Mesendoderm (in vitro differentiated cells): ENCODE measurements at regions not wholly inside any gene's neighbourhood (a gene's known extent, or its start where the extent isn't known, plus 50 kb on each side); places are given as distances from the start of the nearest gene placed in this dataset. TPM values are rescaled to one million over a fixed set of nuclear protein-coding genes. Genes with fewer than 3 reads are reported as not detected.
"Not testable (repeated sequence)": the region's sequence is repeated elsewhere in the genome, so short reads cannot be mapped to it uniquely, and the experiment has no call there.

ENCODE experiments used
- DNase-seq: peaks from one replicate; pipeline ENCODE4 v3.0.0; 2013
- H2AK5ac ChIP-seq: 2 replicates; pipeline ENCODE4 v1.6.1; 2013; ENCODE audit warnings: low read length, inconsistent platforms
- H2BK120ac ChIP-seq: 2 replicates; pipeline ENCODE4 v1.6.1; 2013; ENCODE audit warnings: low read depth, mild to moderate bottlenecking, low read length, moderate library complexity, mixed read lengths
- H2BK15ac ChIP-seq: replicated peaks from 2 replicates; pipeline ENCODE4 v1.6.1; 2013; ENCODE audit warnings: low read depth, mild to moderate bottlenecking, moderate library complexity
- H2BK5ac ChIP-seq: 2 replicates; pipeline ENCODE4 v1.6.1; 2013; ENCODE audit warnings: low read length, inconsistent platforms
- H3K18ac ChIP-seq: 2 replicates; pipeline ENCODE4 v1.6.1; 2013; ENCODE audit warnings: mild to moderate bottlenecking, low read length, mixed read lengths
- H3K23ac ChIP-seq: one replicate; pipeline ENCODE4 v1.6.1; 2013; ENCODE audit warnings: low read length
- H3K27ac ChIP-seq: 2 replicates; pipeline ENCODE4 v1.5.1; 2013; ENCODE audit warnings: low read depth, mild to moderate bottlenecking, inconsistent platforms, low read length, moderate library complexity
- H3K27me3 ChIP-seq: 2 replicates; pipeline ENCODE4 v1.6.1; 2013; ENCODE audit warnings: low read length, control low read depth, mild to moderate bottlenecking, inconsistent platforms; ENCODE audit not compliant: insufficient read depth, poor library complexity
- H3K36me3 ChIP-seq: 2 replicates; pipeline ENCODE4 v1.6.1; 2013; ENCODE audit warnings: low read length, inconsistent platforms; ENCODE audit not compliant: control insufficient read depth, insufficient read depth
- H3K4ac ChIP-seq: one replicate; pipeline ENCODE4 v1.6.1; 2013; ENCODE audit warnings: low read depth, mild to moderate bottlenecking, low read length, moderate library complexity
- H3K4me1 ChIP-seq: 2 replicates; pipeline ENCODE4 v1.6.1; 2013; ENCODE audit warnings: low read depth, low read length, inconsistent platforms; ENCODE audit not compliant: control insufficient read depth
- H3K4me2 ChIP-seq: 2 replicates; pipeline ENCODE4 v1.6.1; 2013; ENCODE audit warnings: low read length
- H3K4me3 ChIP-seq: 2 replicates; pipeline ENCODE4 v1.5.1; 2013; ENCODE audit warnings: mild to moderate bottlenecking, low read length
- H3K56ac ChIP-seq: one replicate; pipeline ENCODE4 v1.6.1; 2013; ENCODE audit warnings: low read length
- H3K79me1 ChIP-seq: 2 replicates; pipeline ENCODE4 v1.6.1; 2013; ENCODE audit warnings: low read length, inconsistent platforms
- H3K79me2 ChIP-seq: 2 replicates; pipeline ENCODE4 v1.6.1; 2013; ENCODE audit warnings: mild to moderate bottlenecking, low read length; ENCODE audit not compliant: control insufficient read depth, insufficient read depth
- H3K9ac ChIP-seq: 2 replicates; pipeline ENCODE4 v1.6.1; 2013; ENCODE audit warnings: low read length, inconsistent platforms
- H4K5ac ChIP-seq: one replicate; pipeline ENCODE4 v1.6.1; 2013; ENCODE audit warnings: low read length
- H4K8ac ChIP-seq: one replicate; pipeline ENCODE4 v1.6.1; 2013; ENCODE audit warnings: low read depth, mild to moderate bottlenecking, control low read depth, low read length, moderate library complexity
- WGBS: extraction: QIAGEN DNeasy Blood & Tissue Kit; methylation state at CpG from one replicate; pipeline ENCODE4 v1.1.7; 2013; ENCODE audit warnings: low lambda C conversion rate, missing lambda C conversion rate; ENCODE audit not compliant: insufficient coverage; ENCODE audit errors: extremely low coverage; 5-methylcytosine and 5-hydroxymethylcytosine counted together
- small RNA-seq: library from polyadenylated mRNA; stranded (forward); fragments of <200 nt; extraction: miRNeasy Mini kit (QIAGEN cat#:217004); gene quantifications from one replicate; pipeline ENCODE3, GENCODE V24; 2013; ENCODE audit not compliant: insufficient read depth

DNA sequence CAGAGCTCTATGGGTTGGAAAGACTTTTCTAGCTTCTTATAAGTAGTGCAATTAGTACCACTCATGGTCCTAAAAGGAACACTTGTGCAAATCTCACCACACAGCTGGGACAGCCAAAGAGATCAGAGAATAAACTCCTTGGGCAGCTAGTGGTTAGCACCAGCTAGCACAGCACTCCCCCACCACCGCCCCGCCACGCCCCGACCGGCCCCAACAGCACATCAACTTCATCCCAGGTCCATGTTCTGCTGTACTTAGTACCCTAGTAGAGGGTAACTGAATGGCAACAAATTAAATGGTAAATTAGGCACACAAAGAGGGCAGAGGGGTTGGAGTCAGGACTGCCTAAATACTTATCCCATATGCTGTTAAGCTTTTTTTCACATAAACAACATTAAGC is 118.3 kb upstream of the NPAP1 start:
- not testable (repeated sequence) for DNase-seq, H2BK5ac ChIP-seq, H3K27ac ChIP-seq, H2AK5ac ChIP-seq, H3K4me3 ChIP-seq, H3K79me1 ChIP-seq, H3K18ac ChIP-seq, H3K4ac ChIP-seq, H4K8ac ChIP-seq, H3K27me3 ChIP-seq, H3K4me2 ChIP-seq, H3K4me1 ChIP-seq, H4K5ac ChIP-seq, H2BK15ac ChIP-seq, H3K79me2 ChIP-seq, H3K36me3 ChIP-seq, H3K23ac ChIP-seq, H3K56ac ChIP-seq, H2BK120ac ChIP-seq, H3K9ac ChIP-seq
- WGBS, result no CpG with 5 or more reads among the region's 5 CpGs

DNA sequence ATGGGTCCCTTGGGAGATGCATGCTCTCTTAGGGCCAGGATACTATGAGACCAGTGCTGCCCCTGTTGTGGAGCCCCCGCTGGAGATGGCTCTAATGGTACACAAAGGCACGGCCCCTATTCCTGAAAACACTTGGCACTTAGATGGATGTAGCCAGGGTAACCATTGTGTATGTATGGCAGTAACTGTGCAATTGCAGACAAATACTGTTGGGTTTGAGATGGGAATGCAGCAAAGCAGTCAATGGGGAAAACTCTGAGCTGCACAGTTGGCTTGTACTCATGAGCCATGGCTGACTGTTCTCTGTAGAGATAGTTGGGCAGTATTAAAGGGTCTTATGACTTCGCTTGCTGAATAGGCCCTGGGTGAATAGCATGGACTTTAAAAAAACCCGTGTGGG is 67.9 kb upstream of the NPAP1 start:
- H3K36me3 ChIP-seq, result no peaks in the 10 kb centered on the region
- no peak overlapping the region for H2BK120ac ChIP-seq
- no peak overlapping the region for H3K56ac ChIP-seq
- no peak overlapping the region for H3K23ac ChIP-seq
- no peak overlapping the region for H3K9ac ChIP-seq
- H3K4me2 ChIP-seq, result no peak overlapping the region
- H3K79me1 ChIP-seq, result no peaks in the 10 kb centered on the region
- H3K79me2 ChIP-seq, result no peaks in the 10 kb centered on the region
- H3K4me1 ChIP-seq, result no peaks in the 10 kb centered on the region
- no peak overlapping the region for H4K5ac ChIP-seq
- H2BK5ac ChIP-seq, result no peak overlapping the region
- no peak overlapping the region for H3K18ac ChIP-seq
- H3K4ac ChIP-seq, result no peak overlapping the region
- H4K8ac ChIP-seq, result no peak overlapping the region
- DNase-seq, result no peak
- no peak overlapping the region for H3K4me3 ChIP-seq
- H2AK5ac ChIP-seq, result no peak overlapping the region
- H3K27ac ChIP-seq, result no peak overlapping the region
- H3K27me3 ChIP-seq, result no peaks in the 10 kb centered on the region
- WGBS, result no CpG with 5 or more reads among the region's 4 CpGs
- H2BK15ac ChIP-seq, result no peak overlapping the region

DNA sequence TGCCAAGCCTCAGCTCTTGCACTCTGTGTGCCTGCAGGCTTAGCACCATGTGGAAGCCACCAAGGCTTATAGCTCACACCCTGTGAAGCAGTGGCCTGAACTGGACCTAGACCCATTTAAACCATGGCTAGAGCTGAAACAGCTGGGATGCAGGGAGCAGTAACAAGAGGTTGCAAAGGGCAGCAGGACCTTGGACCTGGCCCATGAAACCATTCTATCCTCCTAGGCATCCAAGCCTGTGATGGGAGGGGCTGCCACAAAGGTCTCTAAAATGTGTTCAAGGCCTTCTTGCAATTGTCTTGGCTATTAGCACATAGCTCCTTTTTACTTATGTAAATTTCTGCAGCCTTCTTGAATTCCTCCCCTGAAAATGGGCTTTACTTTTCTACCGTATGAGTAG is 57.9 kb upstream of the NPAP1 start:
- Histone ChIP-seq H3K79me1 (no peaks in the 10 kb centered on the region), H3K4me3 (no peak overlapping the region), H2BK5ac (no peak overlapping the region), H2AK5ac (no peak overlapping the region), H2BK15ac (no peak overlapping the region), H3K23ac (no peak overlapping the region), H4K8ac (no peak overlapping the region), H3K27me3 (no peaks in the 10 kb centered on the region), H3K56ac (no peak overlapping the region), H3K27ac (no peak overlapping the region), H3K9ac (no peak overlapping the region), H3K4me1 (no peaks in the 10 kb centered on the region), H4K5ac (no peak overlapping the region), H3K18ac (no peak overlapping the region), H3K36me3 (no peaks in the 10 kb centered on the region), H3K4ac (no peak overlapping the region), H2BK120ac (no peak overlapping the region), H3K79me2 (no peaks in the 10 kb centered on the region), H3K4me2 (no peak overlapping the region)
- WGBS, result no CpG with 5 or more reads among the region's 1 CpG
- DNase-seq, result peak; percentile 22

DNA sequence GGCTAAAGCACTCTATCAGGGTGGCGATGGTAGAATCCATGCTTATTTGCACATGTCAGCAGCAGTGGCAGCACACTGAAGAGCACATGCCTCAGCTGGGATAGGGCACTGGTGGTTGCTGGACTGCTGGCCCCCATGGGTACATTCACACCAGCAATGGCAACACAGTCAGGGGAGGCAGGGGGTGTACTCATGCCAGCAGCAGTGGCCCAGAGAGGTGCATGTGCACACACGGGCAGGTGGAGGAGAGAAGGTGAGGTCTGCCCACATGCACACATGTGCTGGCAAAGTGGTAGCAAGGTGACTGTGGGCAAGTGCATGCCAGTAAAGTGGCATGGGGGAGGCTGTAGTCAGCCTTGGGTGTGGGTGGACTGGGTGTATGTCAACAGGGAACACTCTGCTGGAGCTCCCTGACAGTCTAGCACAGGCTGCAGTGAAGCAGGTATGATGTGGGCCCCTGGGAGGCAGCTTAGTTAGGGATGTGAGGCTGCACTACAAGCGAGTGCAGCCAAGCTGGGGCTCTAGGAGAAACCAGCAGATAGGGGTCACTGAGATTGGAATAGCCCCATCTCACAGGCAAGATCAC is 53.9 kb upstream of the NPAP1 start:
- Histone ChIP-seq H3K36me3 (no peaks in the 10 kb centered on the region), H3K27me3 (no peaks in the 10 kb centered on the region), H4K8ac (no peak overlapping the region), H3K79me2 (no peaks in the 10 kb centered on the region), H4K5ac (no peak overlapping the region), H2BK120ac (no peak overlapping the region), H3K56ac (no peak overlapping the region), H3K4ac (no peak overlapping the region), H2BK15ac (no peak overlapping the region), H3K27ac (no peak overlapping the region), H3K4me3 (no peak overlapping the region), H3K23ac (no peak overlapping the region), H2AK5ac (no peak overlapping the region), H3K18ac (no peak overlapping the region), H3K4me2 (no peak overlapping the region), H3K79me1 (no peaks in the 10 kb centered on the region), H3K9ac (no peak overlapping the region), H2BK5ac (no peak overlapping the region), H3K4me1 (no peaks in the 10 kb centered on the region)
- no CpG with 5 or more reads among the region's 3 CpGs for WGBS
- no peak for DNase-seq

Small RNAs in the stretch of these regions (small RNA-seq; reads per million reads assigned to genes)
- not detected for gene RNU6-741P
